ENCODE measurements at regions not wholly inside any gene's neighbourhood (a gene's known extent, or its start where the extent isn't known, plus 50 kb on each side); places are given as distances from the start of the nearest gene placed in this dataset.
A peak's percentile ranks its signal among the peaks of the same experiment; 100 is the strongest.

- H3K27ac Mint-ChIP-seq = peak overlapping the region; percentile 89
- H3K36me3 Mint-ChIP-seq (ENCODE audit: low read depth) = peaks cover 27% of the 10 kb centered on the region
- no peak for DNase-seq (ENCODE audit: low spot score)
- H3K9me3 Mint-ChIP-seq = peaks cover 12% of the 10 kb centered on the region
- peak; percentile 26 for ATAC-seq
- Histone ChIP-seq H3K4me2 (peak overlapping the region; percentile 70), H3K27ac (ENCODE audit: low read depth) (0 out of 2 replicates have a peak overlapping the region, but pooled peaks have one; percentile 81), H2AFZ (peak overlapping the region; percentile 80), H3K4me1 (ENCODE audit: insufficient read depth) (peaks cover 25% of the 10 kb centered on the region), H3K79me2 (replicated peaks; ENCODE audit: insufficient read depth) (no peaks in the 10 kb centered on the region), H3K9me2 (ENCODE audit: insufficient read depth) (no peaks in the 10 kb centered on the region), H3K4me3 (0 out of 2 replicates have a peak overlapping the region, but pooled peaks have one; percentile 1), H3F3A (replicated peaks; ENCODE audit: low read depth) (peaks cover 13% of the 10 kb centered on the region; the same call in 1 of the 2 replicates), H3K27me3 (ENCODE audit: insufficient read depth) (no peaks in the 10 kb centered on the region), H3K36me3 (ENCODE audit: insufficient read depth) (no peaks in the 10 kb centered on the region), H4K20me1 (replicated peaks; ENCODE audit: insufficient read depth) (no peaks in the 10 kb centered on the region)
- peaks cover 41% of the 10 kb centered on the region for H3K4me1 Mint-ChIP-seq
- H3K27me3 Mint-ChIP-seq (ENCODE audit: insufficient read depth, low read depth, poor library complexity) = peaks cover 13% of the 10 kb centered on the region
- H3K4me3 Mint-ChIP-seq = no peak overlapping the region; the same call in 2 of the 3 replicates
- no peak for TF ChIP-seq ZNF114 (CRISPR knock-in tag; IDR thresholded peaks at IDR 0.05)
These were observed 66.4 kb upstream of the SPRY4 start for GRCh38 chr5:142391058-142391845.

DNA sequence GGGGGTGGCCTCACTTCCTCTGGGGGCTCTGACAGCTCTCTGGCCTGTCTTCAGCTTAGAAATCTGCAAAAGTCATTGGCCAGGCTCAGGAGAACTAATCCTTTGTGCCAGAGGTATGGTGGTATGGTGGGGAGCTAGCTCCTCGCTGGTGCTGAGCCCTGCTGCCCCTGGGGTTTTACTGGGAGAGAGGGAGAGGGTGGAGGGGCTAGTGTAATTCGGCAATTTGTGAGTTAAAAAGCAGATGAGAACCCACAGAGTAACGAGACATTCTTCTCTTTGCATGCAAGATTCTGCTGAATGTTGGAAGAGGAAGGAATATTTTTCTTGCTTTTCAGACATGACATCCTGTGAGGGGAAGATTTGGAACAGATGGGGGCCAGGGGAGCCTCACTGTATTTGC is 65.5 kb upstream of the SPRY4 start:
- Histone ChIP-seq H3K9me2 (ENCODE audit: insufficient read depth) (no peaks in the 10 kb centered on the region), H3K4me2 (peak overlapping the region; percentile 70), H3K36me3 (ENCODE audit: insufficient read depth) (no peaks in the 10 kb centered on the region), H3K4me1 (ENCODE audit: insufficient read depth) (peaks cover 27% of the 10 kb centered on the region), H3F3A (replicated peaks; ENCODE audit: low read depth) (peaks cover 13% of the 10 kb centered on the region; the same call in 1 of the 2 replicates), H3K27ac (ENCODE audit: low read depth) (peak overlapping the region; percentile 81), H2AFZ (peak overlapping the region; percentile 70; the same call in 1 of the 2 replicates), H3K79me2 (replicated peaks; ENCODE audit: insufficient read depth) (no peaks in the 10 kb centered on the region), H3K27me3 (ENCODE audit: insufficient read depth) (no peaks in the 10 kb centered on the region), H4K20me1 (replicated peaks; ENCODE audit: insufficient read depth) (no peaks in the 10 kb centered on the region), H3K4me3 (no peak overlapping the region; the same call in 1 of the 2 replicates)
- H3K4me1 Mint-ChIP-seq = peaks cover 44% of the 10 kb centered on the region
- peak overlapping the region; percentile 35 for H3K27ac Mint-ChIP-seq
- H3K36me3 Mint-ChIP-seq (ENCODE audit: low read depth) = peaks cover 18% of the 10 kb centered on the region
- H3K9me3 Mint-ChIP-seq = peaks cover 3% of the 10 kb centered on the region; the same call in 2 of the 3 replicates
- DNase-seq (ENCODE audit: low spot score) (no peak), ATAC-seq (peak; percentile 78)
- peaks cover 13% of the 10 kb centered on the region for H3K27me3 Mint-ChIP-seq (ENCODE audit: insufficient read depth, low read depth, poor library complexity)
- peak overlapping the region; percentile 55 for H3K4me3 Mint-ChIP-seq
- TF ChIP-seq STAT1 (IDR thresholded peaks at IDR 0.05; ENCODE audit: unreplicated experiment) (no peak), ZNF462 (CRISPR knock-in tag; IDR thresholded peaks at IDR 0.05) (no peak), EZH2 (IDR thresholded peaks at IDR 0.05; ENCODE audit: low read depth, unreplicated experiment) (no peak), ZNF331 (CRISPR knock-in tag; IDR thresholded peaks at IDR 0.05; ENCODE audit: low read depth) (no peak), REST (IDR thresholded peaks at IDR 0.05; ENCODE audit: unreplicated experiment) (no peak), ZNF114 (CRISPR knock-in tag; IDR thresholded peaks at IDR 0.05) (no peak), NANOG (IDR thresholded peaks at IDR 0.05; ENCODE audit: borderline replicate concordance) (no peak), CREB1 (CRISPR knock-in tag; IDR thresholded peaks at IDR 0.05; ENCODE audit: low read depth) (no peak)
- TF ChIP-seq, protein P1, sequence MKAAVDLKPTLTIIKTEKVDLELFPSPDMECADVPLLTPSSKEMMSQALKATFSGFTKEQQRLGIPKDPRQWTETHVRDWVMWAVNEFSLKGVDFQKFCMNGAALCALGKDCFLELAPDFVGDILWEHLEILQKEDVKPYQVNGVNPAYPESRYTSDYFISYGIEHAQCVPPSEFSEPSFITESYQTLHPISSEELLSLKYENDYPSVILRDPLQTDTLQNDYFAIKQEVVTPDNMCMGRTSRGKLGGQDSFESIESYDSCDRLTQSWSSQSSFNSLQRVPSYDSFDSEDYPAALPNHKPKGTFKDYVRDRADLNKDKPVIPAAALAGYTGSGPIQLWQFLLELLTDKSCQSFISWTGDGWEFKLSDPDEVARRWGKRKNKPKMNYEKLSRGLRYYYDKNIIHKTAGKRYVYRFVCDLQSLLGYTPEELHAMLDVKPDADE (IDR thresholded peaks at IDR 0.05) = no peak
